ENCODE measurements at regions not wholly inside any gene's neighbourhood (a gene's known extent, or its start where the extent isn't known, plus 50 kb on each side); places are given as distances from the start of the nearest gene placed in this dataset.

GRCh38 chr9:93875330-93875729, 79.8 kb downstream of the BARX1 start:
- DNase-seq, result no peak

GRCh38 chr9:93874242-93874641, 80.9 kb downstream of the BARX1 start:
- DNase-seq, result no peak

GRCh38 chr9:93871286-93871685, 83.9 kb downstream of the BARX1 start:
- no peak for DNase-seq

- DNase-seq, result no peak
These were observed 85.3 kb downstream of the BARX1 start for GRCh38 chr9:93869863-93870262.

GRCh38 chr9:93869088-93869487, 86.1 kb downstream of the BARX1 start:
- no peak for DNase-seq

GRCh38 chr9:93865716-93866115, 89.4 kb downstream of the BARX1 start:
- DNase-seq, result no peak

- DNase-seq, result no peak
These were observed 89.9 kb downstream of the BARX1 start for GRCh38 chr9:93865245-93865644.

GRCh38 chr9:93864840-93865239, 90.3 kb downstream of the BARX1 start:
- DNase-seq, result no peak

GRCh38 chr9:93864032-93864431, 91.1 kb downstream of the BARX1 start:
- DNase-seq, result no peak

GRCh38 chr9:93862877-93863545, 92.1 kb downstream of the BARX1 start:
- no peak for DNase-seq

- DNase-seq, result no peak
These were observed 93.3 kb downstream of the BARX1 start for GRCh38 chr9:93861736-93862358.

GRCh38 chr9:93860694-93861658, 94.2 kb downstream of the BARX1 start:
- no peak for DNase-seq

GRCh38 chr9:93859431-93860215, 95.5 kb downstream of the BARX1 start:
- no peak for DNase-seq

- no peak for DNase-seq
These were observed 97.6 kb downstream of the BARX1 start for GRCh38 chr9:93857528-93857927.

- DNase-seq, result no peak
These were observed 102.4 kb downstream of the BARX1 start for GRCh38 chr9:93852728-93853127.

GRCh38 chr9:93846349-93846748, 108.8 kb downstream of the BARX1 start:
- DNase-seq, result no peak

- DNase-seq, result no peak
These were observed 111.8 kb downstream of the BARX1 start for GRCh38 chr9:93843396-93843795.

- DNase-seq, result no peak
These were observed 124.5 kb downstream of the BARX1 start for GRCh38 chr9:93830606-93831005.

GRCh38 chr9:93830012-93830596, 125.1 kb downstream of the BARX1 start:
- DNase-seq, result no peak

- no peak for DNase-seq
These were observed 125.7 kb downstream of the BARX1 start for GRCh38 chr9:93829271-93830011.

GRCh38 chr9:93828331-93829097, 126.6 kb downstream of the BARX1 start:
- DNase-seq, result no peak

Measured in stimulated activated CD4-positive, alpha-beta T cell treated with anti-CD3 and anti-CD28 coated beads, Interleukin-12 subunit alpha, Interleukin-12 subunit beta, amount 100 ng/mL, for 4 hours (primary cell).